Retinal pigment epithelial cell (primary cell): ENCODE measurements at regions not wholly inside any gene's neighbourhood (a gene's known extent, or its start where the extent isn't known, plus 50 kb on each side); places are given as distances from the start of the nearest gene placed in this dataset.

Experiments
- DNase-seq: peaks from one replicate; pipeline ENCODE4 v3.0.0-alpha.2; 2010; ENCODE audit warnings: low read depth
- H3K4me3 ChIP-seq: 2 replicates; pipeline ENCODE4 v1.5.1; 2011; ENCODE audit warnings: mild to moderate bottlenecking, low read length, control low read depth, moderate library complexity
- TF ChIP-seq, protein P1 (sequence below): conservative IDR thresholded peaks from 2 replicates; pipeline ENCODE4 v1.5.1; 2011; ENCODE audit warnings: low read depth, low read length, control low read depth, inconsistent platforms

DNA sequence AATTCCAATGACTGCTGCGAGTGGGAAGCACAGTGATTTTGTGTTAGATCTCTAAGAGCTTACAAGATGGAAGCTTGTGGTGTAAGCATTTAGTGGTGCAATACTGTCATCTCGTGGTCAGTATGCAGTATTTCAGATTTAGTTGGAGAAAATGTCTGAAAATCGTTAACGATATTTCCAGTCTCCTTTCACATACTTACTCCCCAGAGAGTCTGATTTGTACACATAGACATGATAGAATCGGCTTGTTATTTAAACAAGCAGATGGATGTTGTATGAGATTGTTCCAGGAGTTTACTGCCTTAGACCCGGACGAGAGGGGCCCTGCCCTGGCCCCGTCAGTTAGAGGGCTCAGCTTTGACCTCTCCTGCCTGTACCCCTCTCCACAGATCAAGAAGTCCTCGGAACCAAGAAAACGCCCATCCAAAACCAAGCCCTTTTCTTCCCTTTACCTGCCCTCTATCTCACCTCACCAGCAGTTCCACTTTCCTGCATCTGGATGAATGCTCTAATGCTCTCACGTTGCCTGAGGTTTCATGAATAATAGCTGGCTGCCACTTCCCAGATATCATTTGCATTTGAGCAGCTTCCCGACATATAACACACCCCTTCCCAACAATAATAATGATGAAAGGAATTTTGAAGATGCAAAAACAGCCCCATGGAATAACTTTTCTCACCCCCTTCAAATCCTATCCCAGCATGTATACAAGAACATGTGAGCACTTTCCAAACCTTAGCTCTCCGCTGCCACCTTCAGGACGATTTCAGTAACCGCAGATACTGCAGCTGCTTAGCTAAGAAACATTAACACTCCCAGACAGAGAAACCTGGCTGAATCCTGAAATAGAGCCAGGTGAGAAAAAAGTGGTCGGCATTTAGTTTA, 247.3 kb downstream of the LTN1 start:
- DNase-seq = peak; percentile 67
- peak overlapping the region; percentile 60 for H3K4me3 ChIP-seq
- TF ChIP-seq, protein P1, sequence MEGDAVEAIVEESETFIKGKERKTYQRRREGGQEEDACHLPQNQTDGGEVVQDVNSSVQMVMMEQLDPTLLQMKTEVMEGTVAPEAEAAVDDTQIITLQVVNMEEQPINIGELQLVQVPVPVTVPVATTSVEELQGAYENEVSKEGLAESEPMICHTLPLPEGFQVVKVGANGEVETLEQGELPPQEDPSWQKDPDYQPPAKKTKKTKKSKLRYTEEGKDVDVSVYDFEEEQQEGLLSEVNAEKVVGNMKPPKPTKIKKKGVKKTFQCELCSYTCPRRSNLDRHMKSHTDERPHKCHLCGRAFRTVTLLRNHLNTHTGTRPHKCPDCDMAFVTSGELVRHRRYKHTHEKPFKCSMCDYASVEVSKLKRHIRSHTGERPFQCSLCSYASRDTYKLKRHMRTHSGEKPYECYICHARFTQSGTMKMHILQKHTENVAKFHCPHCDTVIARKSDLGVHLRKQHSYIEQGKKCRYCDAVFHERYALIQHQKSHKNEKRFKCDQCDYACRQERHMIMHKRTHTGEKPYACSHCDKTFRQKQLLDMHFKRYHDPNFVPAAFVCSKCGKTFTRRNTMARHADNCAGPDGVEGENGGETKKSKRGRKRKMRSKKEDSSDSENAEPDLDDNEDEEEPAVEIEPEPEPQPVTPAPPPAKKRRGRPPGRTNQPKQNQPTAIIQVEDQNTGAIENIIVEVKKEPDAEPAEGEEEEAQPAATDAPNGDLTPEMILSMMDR = peak; percentile 94

DNA sequence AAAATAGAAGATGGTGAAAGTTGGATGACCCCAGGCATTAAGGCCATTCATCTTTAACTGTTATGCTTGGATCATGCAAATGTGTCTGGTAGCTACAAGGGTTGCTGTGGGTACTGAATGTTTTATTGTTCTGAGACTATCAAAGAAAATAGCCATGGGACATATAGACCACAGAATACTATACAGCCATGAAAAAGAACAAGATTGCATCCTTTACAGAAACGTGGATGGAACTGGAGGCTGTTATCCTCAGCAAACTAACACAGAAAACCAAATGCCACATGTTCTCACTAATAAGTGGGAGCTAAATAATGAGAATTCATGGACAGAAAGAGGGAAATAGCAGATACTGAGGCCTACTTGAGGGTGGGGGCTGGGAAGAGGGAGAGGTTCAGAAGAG, 249.0 kb downstream of the LTN1 start:
- H3K4me3 ChIP-seq = no peak overlapping the region
- TF ChIP-seq, protein P1 = no peak
- no peak for DNase-seq

DNA sequence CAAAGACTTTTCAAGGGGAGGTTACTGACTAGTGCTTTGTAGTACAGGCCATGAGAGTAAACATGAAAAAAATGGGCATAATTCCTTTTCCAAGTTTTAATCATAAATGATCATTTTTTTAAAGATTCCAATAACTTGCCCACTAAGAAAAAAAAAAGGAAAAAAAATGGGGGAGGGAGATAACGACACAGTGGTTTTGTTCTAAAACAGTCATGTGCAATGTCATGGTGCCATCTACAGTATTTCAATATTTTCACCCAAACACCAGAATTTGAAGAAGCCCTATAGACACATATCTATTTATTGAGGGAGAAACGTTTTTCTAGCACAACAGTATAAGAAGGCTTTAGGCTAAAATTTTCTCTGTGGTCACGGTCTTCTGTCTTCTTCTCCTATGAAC, 250.2 kb downstream of the LTN1 start:
- TF ChIP-seq, protein P1 = peak; percentile 12
- no peak for DNase-seq
- H3K4me3 ChIP-seq = no peak overlapping the region

DNA sequence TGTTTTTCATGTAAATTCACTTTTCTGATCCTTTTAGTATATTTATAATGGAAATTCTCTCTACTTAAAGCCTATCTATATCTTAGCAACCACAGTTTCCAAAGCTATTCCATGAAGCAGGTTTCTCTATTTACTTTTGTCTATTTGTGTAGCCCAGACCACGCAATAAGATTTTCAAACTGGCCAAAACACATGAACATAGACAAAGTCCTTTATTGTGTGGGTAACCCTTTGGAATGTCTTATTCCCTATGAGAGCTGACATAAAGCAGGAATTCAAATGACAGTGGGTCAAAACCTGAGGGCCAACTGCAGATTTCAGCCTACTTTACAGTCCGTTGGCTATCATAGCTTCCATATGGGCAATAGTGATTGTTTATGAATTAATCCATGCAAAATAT, 252.6 kb downstream of the LTN1 start:
- TF ChIP-seq, protein P1 = no peak

DNA sequence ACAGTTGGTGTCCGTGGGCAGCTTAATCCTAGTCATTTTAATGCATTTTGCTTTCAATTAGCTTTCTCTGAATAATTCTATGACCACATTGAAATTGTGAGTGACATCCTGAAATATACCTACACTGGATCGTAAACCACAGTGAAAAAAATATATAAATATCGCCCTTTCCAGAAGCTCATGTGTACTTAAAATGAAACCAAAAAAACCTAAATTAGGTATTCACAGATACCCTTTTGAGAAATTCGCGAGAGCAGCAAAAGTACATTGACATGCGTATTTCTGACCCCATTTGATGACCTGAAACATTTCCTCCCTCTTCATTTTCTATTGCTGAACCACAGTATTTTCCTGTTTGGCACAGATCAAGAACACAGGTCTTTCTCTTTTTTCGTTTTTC, 253.8 kb downstream of the LTN1 start:
- no peak for DNase-seq
- TF ChIP-seq, protein P1 = no peak
- no peak overlapping the region for H3K4me3 ChIP-seq

More for the DNA sequence above, 252.6 kb downstream of the LTN1 start:
- no peak for DNase-seq
- no peak overlapping the region for H3K4me3 ChIP-seq

DNA sequence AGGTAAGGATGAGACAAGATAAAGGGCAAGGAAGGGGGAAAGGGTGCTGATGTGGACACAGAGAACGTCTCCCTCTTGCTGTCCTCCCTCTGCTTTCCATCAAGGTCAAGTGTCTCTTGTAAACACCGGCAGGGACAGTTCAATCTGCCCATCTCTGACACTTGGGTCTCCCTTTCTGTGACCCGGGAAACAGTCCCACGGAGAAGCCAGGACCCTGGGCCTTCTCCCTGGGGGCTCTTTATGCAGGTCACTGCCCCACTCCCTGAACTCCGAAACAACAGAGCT, 254.3 kb downstream of the LTN1 start:
- H3K4me3 ChIP-seq = no peak overlapping the region
- TF ChIP-seq, protein P1 = no peak
- no peak for DNase-seq

DNA sequence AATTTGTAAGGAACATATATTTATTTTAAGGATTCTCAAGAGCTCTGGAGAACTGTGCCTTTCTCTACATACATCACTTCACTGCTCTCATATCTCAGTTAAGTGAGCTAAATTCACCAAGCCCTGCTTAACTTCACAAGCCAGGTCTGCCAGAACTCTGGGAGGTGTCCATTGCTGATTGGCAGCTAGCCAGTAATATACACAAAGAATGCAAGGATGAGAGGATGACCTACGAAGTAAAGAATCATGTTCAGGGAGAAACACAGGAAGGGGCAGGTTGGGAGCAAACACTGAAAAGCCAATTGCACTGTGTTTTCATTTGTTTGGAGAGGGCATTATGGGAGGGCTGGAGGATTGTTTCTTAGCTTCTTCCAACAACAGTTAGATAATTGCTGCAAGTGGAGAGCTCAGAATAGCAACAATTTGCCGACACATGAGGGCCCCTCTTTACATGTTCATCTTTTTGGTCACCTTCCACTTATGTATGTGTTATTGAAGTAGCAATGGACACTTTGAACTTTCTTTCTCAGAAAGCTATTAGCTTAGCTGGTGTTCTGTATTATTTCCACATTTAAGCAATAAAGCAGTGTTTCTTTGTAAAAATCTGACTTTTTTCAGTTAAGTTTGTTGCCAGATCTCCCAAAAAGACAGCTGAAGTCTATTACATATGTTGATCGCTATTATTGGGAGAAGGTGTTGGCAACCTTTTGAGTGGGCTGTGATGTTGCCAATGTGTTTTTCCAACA, 254.8 kb downstream of the LTN1 start:
- TF ChIP-seq, protein P1 = no peak
- DNase-seq = no peak
- no peak overlapping the region for H3K4me3 ChIP-seq
